AG04450 (cell line): ENCODE measurements at regions not wholly inside any gene's neighbourhood (a gene's known extent, or its start where the extent isn't known, plus 50 kb on each side); places are given as distances from the start of the nearest gene placed in this dataset.

Experiments used
- CTCF ChIA-PET: fragments of 300-600, 350-600 bp; formaldehyde crosslinking; extraction: SDS; loops from one replicate; lab custom pipeline; 2022; ENCODE audit warnings: antibody characterized with exemption, inconsistent platforms; lab: Charles Lee
- POLR2A ChIA-PET: fragments of 350-600 bp; formaldehyde crosslinking; extraction: SDS; loops from one replicate; lab custom pipeline; 2021; ENCODE audit warnings: antibody characterized with exemption, inconsistent platforms; lab: Yijun Ruan, JAX
- DNase-seq: peaks from one replicate; pipeline ENCODE4 v3.0.0-alpha.2; 2011; ENCODE audit warnings: low read depth, low spot score
- H3K27ac ChIP-seq: one replicate; pipeline ENCODE4 v1.5.1; 2012; ENCODE audit warnings: low read depth, low read length, control low read depth
- H3K27me3 ChIP-seq: one replicate; pipeline ENCODE4 v1.6.0; 2012; ENCODE audit warnings: low read length; ENCODE audit not compliant: control insufficient read depth, insufficient read depth
- H3K4me3 ChIP-seq: 2 replicates; pipeline ENCODE4 v1.5.1; 2011; ENCODE audit warnings: mild to moderate bottlenecking, low read depth, low read length, control low read depth
- H3K9me3 ChIP-seq: 2 replicates; pipeline ENCODE4 v1.5.1; 2012; ENCODE audit warnings: low read length; ENCODE audit not compliant: control insufficient read depth, insufficient read depth
- CTCF ChIP-seq: IDR thresholded peaks from 2 replicates; pipeline ENCODE4 v1.5.1; 2011; ENCODE audit warnings: low read depth, low read length, control low read depth, inconsistent platforms

GRCh38 chr4:181646864-181647263 is 596.3 kb upstream of the TENM3 start:
- Histone ChIP-seq H3K4me3 (no peak overlapping the region), H3K27me3 (no peaks in the 10 kb centered on the region), H3K27ac (no peak overlapping the region), H3K9me3 (no peaks in the 10 kb centered on the region)
- no peak for DNase-seq
- ChIA-PET POLR2A (no interaction called here), CTCF (no interaction called here)
- no peak for TF ChIP-seq CTCF

DNA sequence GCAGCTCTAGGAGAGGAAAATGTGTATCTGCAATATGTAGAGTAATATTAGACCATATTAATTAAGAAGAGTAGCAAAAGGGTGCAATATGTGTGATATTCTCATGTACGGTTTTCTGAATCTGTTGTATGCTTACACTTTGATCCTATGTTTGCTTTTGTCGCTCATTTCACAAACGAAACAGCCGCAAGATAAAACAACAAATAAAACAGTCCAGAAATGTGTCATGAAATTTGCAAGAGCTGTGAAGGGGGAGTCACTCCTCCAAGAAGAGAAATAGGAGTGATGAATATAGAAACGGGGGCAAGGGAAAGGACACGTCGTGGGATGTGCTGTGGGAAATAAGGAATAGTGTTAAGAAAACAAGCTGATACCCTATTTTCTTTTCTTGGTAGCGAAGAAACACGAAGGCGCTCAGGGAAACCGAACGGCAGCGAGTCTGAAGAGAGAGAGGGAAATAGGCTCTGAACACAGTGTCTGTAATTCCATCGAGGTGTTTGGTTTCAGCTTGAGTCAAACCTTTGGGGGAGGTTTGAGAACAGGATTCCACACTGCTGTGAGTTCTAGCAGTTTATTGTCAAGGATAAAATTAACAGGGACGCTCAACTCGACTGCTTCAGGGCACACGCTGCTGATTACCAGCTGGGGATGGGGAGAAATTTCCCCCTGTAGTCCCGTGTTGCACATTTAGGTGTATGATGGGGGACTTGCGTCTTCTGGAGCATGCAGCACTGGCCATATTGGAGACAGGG is 595.6 kb upstream of the TENM3 start:
- ChIA-PET POLR2A (no interaction called here), CTCF (no interaction called here)
- no peaks in the 10 kb centered on the region for H3K27me3 ChIP-seq
- DNase-seq, result no peak
- H3K9me3 ChIP-seq, result no peaks in the 10 kb centered on the region
- H3K4me3 ChIP-seq, result 0 out of 2 replicates have a peak overlapping the region, but pooled peaks have one; percentile 10
- H3K27ac ChIP-seq, result no peak overlapping the region
- no peak for TF ChIP-seq CTCF

DNA sequence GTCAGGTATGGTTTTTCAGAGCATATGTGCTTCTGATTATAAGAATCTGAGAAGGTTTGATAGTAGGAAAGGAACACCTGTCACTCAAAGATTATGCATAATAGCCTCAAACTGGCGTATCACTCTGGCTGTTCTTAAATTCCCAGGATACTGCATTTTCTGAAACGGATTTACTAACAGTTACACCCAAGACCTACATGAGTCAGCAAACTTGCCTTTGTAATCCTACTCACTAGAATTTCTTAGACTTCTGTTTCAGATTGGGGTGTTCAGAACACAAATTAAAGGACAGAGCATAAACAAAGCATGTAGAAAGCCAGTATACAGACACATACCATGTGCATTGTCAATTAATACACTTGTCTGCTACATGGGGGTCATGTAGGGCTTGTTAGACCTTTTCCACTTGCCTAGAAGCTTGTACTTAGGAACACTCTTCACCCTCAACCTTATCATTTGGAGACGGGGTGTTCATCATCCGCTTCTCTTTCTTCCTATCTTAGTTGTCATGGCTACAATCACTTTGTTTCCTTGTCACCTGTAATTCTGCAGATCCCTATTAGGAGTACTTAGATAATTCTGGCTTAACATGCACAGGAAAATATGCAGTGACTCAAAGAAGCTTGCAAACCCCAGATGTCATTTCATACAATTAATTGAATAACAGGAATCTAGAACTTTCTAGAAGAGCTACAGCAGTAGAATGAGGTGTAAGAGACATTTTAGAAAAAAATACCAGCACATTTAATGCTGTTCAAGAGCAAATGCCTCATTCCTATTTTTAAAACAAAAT is 593.0 kb upstream of the TENM3 start:
- Histone ChIP-seq H3K4me3 (no peak overlapping the region), H3K27me3 (no peaks in the 10 kb centered on the region), H3K9me3 (no peaks in the 10 kb centered on the region), H3K27ac (no peak overlapping the region)
- ChIA-PET POLR2A (no interaction called here), CTCF (no interaction called here)
- no peak for TF ChIP-seq CTCF
- DNase-seq, result no peak

DNA sequence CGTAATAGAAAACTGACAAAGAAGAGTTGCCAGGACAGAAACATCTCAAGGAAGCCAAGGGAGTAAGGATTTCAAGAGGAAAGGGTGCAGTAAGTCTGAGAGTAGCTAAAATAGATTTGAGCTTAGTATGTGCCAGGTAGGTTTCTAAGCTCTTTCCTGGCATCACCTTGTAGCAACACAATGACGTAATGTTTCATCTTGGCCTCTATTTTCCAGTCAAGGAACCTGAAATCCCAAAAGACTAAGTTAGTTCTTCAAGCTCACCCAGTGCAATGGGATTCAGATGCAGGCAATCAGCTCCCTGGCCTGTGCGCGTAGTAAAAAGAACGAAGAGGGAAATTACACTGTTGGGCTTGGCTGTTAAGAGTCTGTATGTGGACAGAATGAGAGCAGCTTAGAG is 586.5 kb upstream of the TENM3 start:
- POLR2A ChIA-PET, result no interaction called here
- H3K9me3 ChIP-seq, result no peaks in the 10 kb centered on the region

More for the DNA sequence above, 586.5 kb upstream of the TENM3 start:
- no peak overlapping the region for H3K27ac ChIP-seq
- H3K4me3 ChIP-seq, result no peak overlapping the region
- H3K27me3 ChIP-seq, result no peaks in the 10 kb centered on the region
- no peak for TF ChIP-seq CTCF
- CTCF ChIA-PET, result interaction anchor here (0.8 kb wide), 1 partner anchor 25 kb away, joined by 3 read pairs; no protein-coding TSS in a partner anchor
- DNase-seq, result no peak
